ENCODE measurements at regions not wholly inside any gene's neighbourhood (a gene's known extent, or its start where the extent isn't known, plus 50 kb on each side); places are given as distances from the start of the nearest gene placed in this dataset.

DNA sequence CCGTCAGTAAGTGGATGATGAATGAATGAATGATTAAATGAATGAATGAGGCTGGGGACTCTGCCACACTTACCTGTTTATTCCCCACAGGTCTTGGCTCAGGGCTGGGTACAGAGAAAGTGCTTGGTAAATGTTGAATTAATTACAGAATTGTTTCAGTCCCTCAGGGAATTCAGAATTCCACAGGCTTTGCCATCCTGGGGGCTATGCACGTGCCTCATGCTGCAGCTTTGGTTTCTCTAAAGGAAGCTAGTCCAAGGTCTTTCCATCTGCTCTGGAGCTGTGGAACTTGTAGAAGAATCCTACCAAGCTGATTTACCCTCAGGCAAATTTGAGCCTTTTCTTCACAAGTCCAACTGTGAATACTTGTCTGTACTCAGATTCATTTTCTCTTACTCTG lies 376.8 kb upstream of the AJAP1 start:
- TF ChIP-seq POLR2A (IDR thresholded peaks at IDR 0.05; ENCODE audit: low read length) (no peak), GATA1 (IDR thresholded peaks at IDR 0.05; ENCODE audit: low read depth, low read length) (no peak)

Measured in erythroblast (primary cell).